Ovary (tissue), 7 donors: ENCODE measurements at regions not wholly inside any gene's neighbourhood (a gene's known extent, or its start where the extent isn't known, plus 50 kb on each side); places are given as distances from the start of the nearest gene placed in this dataset.

Experiments
- DNase-seq, 5 donors: peaks; one replicate each; pipeline ENCODE4 v3.0.0-alpha.2; 2019 to 2020
- H3K27ac ChIP-seq, 2 donors: fragments of 200-600 bp; one replicate each; pipeline versions ENCODE4 v1.5.1 to v1.8.0; 2019 to 2022
- H3K27me3 ChIP-seq: fragments of 200-600 bp; one replicate; pipeline ENCODE4 v1.8.0; 2022
- H3K36me3 ChIP-seq: fragments of 200-600 bp; sonication (generic); one replicate; pipeline ENCODE4 v1.5.1; 2019
- H3K4me1 ChIP-seq: one replicate; pipeline ENCODE4 v1.8.1; 2013; ENCODE audit warnings: mild to moderate bottlenecking, moderate library complexity; ENCODE audit not compliant: insufficient read depth
- H3K4me3 ChIP-seq: fragments of 200-600 bp; sonication (generic); one replicate; pipeline ENCODE4 v1.5.1; 2017
- H3K9me3 ChIP-seq, 2 donors: fragments of 200-600 bp in 1 of 2; sonication (generic) in 1 of 2; one replicate each; pipeline versions ENCODE4 v1.5.1 to v1.8.1; 2013 to 2019; ENCODE audit warnings: mild to moderate bottlenecking in 1 of 2, moderate library complexity in 1 of 2
- CTCF ChIP-seq, 3 donors: fragments of 450-650 bp in 2 of 3; fragments of 200-600 bp in 1 of 3; IDR thresholded peaks; one replicate each; pipeline versions ENCODE4 v1.5.1 to v1.8.0; 2016 to 2022; ENCODE audit warnings: antibody characterized with exemption in 3 of 3, mild to moderate bottlenecking in 1 of 3
- EP300 ChIP-seq: sonication (generic); formaldehyde crosslinking; IDR thresholded peaks from one replicate; pipeline ENCODE4 v1.6.1; 2017; ENCODE audit warnings: antibody characterized with exemption
- POLR2A ChIP-seq: fragments of 450-650 bp; IDR thresholded peaks from one replicate; pipeline ENCODE4 v1.6.1; 2017; ENCODE audit warnings: antibody characterized with exemption, mild to moderate bottlenecking, moderate library complexity
- WGBS, 3 donors: extraction: QIAGEN DNeasy Blood & Tissue Kit in 1 of 3; methylation state at CpG; one replicate each; pipeline versions ENCODE4 v1.1.5 to v1.1.7; 2013 to 2017; 5-methylcytosine and 5-hydroxymethylcytosine counted together
- intact Hi-C, 4 donors: fragments of 100-400 bp; cut with DNase I; formaldehyde crosslinking; loops; one replicate each; pipeline versions ENCODE4 v1.11.0 to v1.15.1; 2022 to 2023
- donor health status: DM: no; HTN: no; CAD: no; lungs with moderate emphysema.
- donor health status: DM: no; HTN: no; CAD: no.
- donor health status: Bipolar disorder and iron deficiency.
- donor health status: DM: no; HTN: no; CAD: no.
- donor health status: DM: yes; HTN: yes; CAD: no.

- TF ChIP-seq CTCF (IDR thresholded peaks at IDR 0.05) (no peak), POLR2A (no peak), EP300 (no peak)
- 89 to 96% (median 93%) methylated on average over 9 of the region's 9 CpGs for WGBS, 3 donors
- H3K4me1 ChIP-seq = no peaks in the 10 kb centered on the region
- DNase-seq = no peak
- no peaks in the 10 kb centered on the region for H3K36me3 ChIP-seq
- H3K27ac ChIP-seq = no peak overlapping the region
- intact Hi-C loops = no loop called here
- H3K4me3 ChIP-seq = no peak overlapping the region
- no peaks in the 10 kb centered on the region for H3K27me3 ChIP-seq
- no peaks in the 10 kb centered on the region for H3K9me3 ChIP-seq
These were observed 100.7 kb downstream of the RIN2 start for GRCh38 chr20:19858466-19859371.

GRCh38 chr20:19859444-19859843, 101.4 kb downstream of the RIN2 start:
- no peaks in the 10 kb centered on the region for H3K36me3 ChIP-seq
- H3K27me3 ChIP-seq = no peaks in the 10 kb centered on the region
- WGBS, 3 donors = 97 to 98% (median 97%) methylated on average over 3 of the region's 3 CpGs
- intact Hi-C loops = no loop called here
- no peak for DNase-seq
- no peaks in the 10 kb centered on the region for H3K9me3 ChIP-seq
- no peak overlapping the region for H3K27ac ChIP-seq
- no peak overlapping the region for H3K4me3 ChIP-seq
- TF ChIP-seq POLR2A (no peak), CTCF (IDR thresholded peaks at IDR 0.05) (no peak), EP300 (no peak)
- no peaks in the 10 kb centered on the region for H3K4me1 ChIP-seq

GRCh38 chr20:19860737-19861136, 102.7 kb downstream of the RIN2 start:
- DNase-seq = no peak
- Histone ChIP-seq H3K4me3 (no peak overlapping the region), H3K4me1 (no peaks in the 10 kb centered on the region), H3K27ac (no peak overlapping the region), H3K27me3 (no peaks in the 10 kb centered on the region), H3K36me3 (no peaks in the 10 kb centered on the region), H3K9me3 (no peaks in the 10 kb centered on the region)
- TF ChIP-seq EP300 (no peak), POLR2A (no peak), CTCF (IDR thresholded peaks at IDR 0.05) (no peak)
- 77 to 93% (median 92%) methylated on average over 2 of the region's 2 CpGs for WGBS, 3 donors
- intact Hi-C loops = no loop called here

- TF ChIP-seq POLR2A (no peak), EP300 (no peak), CTCF (IDR thresholded peaks at IDR 0.05) (no peak)
- Histone ChIP-seq H3K4me1 (no peaks in the 10 kb centered on the region), H3K27me3 (no peaks in the 10 kb centered on the region), H3K9me3 (no peaks in the 10 kb centered on the region), H3K36me3 (no peaks in the 10 kb centered on the region), H3K4me3 (no peak overlapping the region), H3K27ac (no peak overlapping the region)
- intact Hi-C loops = no loop called here
- DNase-seq = no peak
- WGBS, 3 donors = 92 to 97% (median 94%) methylated on average over 6 of the region's 6 CpGs
These were observed 103.2 kb downstream of the RIN2 start for GRCh38 chr20:19861147-19861759.
